Mucosa of gallbladder (tissue), 1 donor: ENCODE measurements at regions not wholly inside any gene's neighbourhood (a gene's known extent, or its start where the extent isn't known, plus 50 kb on each side); places are given as distances from the start of the nearest gene placed in this dataset.

ENCODE experiments used
- DNase-seq: peaks from one replicate; pipeline ENCODE4 v3.0.0-alpha.2; 2020; ENCODE audit warnings: low spot score
- donor health status: DM: no; HTN: no; CAD: no.

DNA sequence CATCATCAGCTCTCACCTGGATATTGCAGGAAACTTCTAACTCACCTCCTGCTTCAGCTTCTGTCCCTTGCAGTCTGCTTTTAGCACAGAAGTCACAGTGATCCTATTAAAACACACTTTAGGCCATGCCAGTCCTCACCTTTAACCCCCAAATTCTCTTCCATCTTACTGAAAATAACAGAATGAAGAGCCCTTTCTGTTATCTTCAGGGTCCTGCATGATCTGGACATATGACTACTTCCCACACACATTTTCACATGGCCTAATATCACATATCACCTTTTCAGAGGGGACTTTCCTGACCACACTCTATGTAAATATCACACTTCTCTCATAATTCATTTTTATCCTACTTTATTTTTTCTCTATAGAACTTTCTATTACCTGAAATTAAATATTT, 550.6 kb upstream of the CLINT1 start:
- no peak for DNase-seq

DNA sequence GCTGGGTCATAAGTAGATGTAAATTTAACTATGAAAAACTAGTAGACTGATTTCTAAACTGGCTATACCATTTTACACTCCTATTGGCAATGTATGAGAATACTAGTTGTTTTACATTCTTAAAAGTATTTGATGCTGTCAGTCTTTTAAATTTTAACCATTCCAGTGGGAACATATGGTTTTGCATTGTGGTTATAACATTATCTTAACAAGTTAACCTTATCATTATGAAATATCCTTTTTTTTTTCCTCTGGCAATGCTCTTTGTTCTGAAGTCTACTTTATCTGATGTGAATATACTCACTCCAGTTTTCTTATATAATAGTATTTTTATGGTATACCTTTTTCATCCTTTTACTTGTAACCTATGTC, 548.9 kb upstream of the CLINT1 start:
- no peak for DNase-seq

DNA sequence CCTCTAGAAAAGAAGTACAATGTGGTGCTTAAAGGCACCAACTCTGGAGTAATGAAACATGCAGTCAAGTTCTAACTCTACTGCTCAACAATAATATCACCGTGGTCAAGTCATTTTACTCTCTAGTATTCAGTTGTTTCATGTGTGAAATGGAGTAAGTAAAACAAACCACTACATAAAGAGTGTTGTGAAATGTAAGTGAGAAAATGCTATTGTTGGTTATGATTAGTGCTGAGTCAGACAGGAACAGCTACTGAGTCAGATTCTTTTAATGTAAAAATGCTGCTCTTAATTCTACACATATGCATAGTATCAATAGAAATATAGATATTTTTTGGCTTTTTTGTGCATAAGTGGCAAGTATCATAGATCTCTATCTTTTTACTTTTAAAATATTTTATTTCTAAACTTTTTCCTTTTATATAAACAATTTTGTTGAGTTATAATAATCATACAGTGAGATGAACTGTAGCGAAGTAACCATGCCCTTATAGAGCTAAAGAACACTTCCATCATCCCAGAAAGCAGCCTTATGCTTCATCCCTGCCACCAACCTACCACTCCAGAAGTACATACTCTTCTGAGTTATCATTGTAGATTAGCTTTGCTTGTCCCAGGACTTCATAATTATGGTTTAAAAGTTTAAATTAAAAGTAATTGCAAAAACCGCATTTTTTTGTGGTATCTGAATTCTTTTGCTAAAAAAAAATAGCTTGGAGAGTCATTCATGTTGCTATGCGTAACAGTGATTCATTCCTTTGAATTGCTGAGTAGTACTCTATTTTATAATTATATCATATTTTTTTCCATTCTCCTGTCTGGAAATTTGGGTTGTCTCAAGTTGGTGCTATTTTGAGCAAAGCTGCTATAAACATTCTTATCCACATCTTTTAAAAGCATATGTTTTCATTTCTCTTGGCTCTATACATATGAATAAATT, 548.2 kb upstream of the CLINT1 start:
- DNase-seq, result no peak

- DNase-seq, result no peak
Observed at GRCh38 chr5:158398360-158399201, 539.6 kb upstream of the CLINT1 start.

DNA sequence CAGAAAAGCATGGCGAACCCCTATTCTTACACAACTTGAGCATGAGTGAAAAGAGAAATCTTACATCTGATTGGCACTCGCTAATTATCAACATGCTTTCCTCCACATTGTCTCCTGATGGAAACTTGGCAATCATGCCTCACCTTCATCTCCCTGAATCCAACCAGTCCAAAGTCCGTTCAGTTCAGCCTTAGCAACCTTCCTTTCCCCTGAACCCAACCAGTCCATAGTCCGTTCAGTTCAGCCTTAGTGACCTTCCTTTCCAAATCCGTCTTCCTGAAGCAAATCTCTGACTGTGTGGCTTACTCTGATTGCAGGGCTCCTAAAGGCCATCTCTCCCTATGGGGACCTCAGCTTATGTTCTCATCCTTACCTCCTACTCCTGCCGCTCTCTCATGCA, 538.3 kb upstream of the CLINT1 start:
- DNase-seq, result peak; percentile 70

GRCh38 chr5:158394102-158394501, 535.2 kb upstream of the CLINT1 start:
- DNase-seq, result no peak

GRCh38 chr5:158393457-158393856, 534.5 kb upstream of the CLINT1 start:
- DNase-seq, result no peak

DNA sequence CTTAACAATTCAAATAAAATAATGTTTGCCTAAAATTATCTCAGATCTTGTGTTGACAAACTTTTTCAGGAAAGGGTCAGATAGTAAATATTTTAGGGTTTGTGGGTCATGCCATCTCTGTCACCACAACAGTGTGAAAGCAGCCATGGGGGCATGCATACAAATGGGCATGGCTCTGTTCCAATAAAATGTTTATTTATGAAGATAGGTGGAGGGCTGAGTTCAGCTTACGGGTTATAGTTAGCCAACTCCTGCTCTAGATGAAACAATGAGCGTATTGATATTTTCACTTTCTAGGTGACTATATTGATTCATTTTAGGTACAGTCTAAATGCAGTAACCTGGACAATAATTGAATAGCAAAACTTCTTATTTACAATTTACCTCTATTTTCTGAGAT, 533.8 kb upstream of the CLINT1 start:
- DNase-seq, result peak; percentile 33

DNA sequence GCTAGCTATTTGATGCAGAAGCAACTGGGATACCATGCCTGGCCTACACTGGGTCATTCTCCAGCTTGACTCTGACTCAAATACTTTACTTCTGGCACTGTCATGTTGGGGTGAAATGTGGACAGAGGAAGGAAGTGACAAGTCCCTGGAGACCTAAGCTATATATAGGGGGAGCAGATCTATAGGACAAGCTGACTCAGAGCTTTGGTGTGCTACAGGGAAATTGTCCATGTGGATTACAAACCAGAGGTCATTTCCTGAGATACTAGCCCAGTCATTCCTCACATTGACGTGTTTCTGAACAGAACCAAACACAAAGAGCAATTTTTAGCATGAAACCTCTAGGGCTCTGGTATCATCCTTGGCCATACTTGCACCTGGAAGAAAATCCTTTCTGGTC, 531.6 kb upstream of the CLINT1 start:
- DNase-seq, result no peak

- no peak for DNase-seq
Observed at GRCh38 chr5:158389786-158390185, 530.8 kb upstream of the CLINT1 start.

DNA sequence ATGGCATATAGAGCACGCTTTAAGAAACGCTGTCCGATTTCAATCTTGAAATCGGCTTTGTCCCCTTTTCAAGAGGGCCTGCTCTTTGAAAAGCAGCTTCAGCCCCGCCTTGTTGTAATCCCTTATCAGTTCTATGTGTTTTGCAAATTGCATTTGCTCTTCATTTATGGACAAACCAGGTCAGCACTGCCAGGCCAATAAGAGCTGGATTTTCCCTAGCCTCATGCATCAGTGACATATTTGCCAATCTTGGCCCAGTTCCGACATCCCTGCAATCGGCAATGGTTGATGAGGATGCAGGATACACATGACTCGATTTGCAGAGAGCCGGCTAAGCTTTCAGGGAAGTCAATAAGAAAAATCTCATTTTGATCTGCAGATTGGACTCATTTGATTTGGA, 529.1 kb upstream of the CLINT1 start:
- DNase-seq, result peak; percentile 83

DNA sequence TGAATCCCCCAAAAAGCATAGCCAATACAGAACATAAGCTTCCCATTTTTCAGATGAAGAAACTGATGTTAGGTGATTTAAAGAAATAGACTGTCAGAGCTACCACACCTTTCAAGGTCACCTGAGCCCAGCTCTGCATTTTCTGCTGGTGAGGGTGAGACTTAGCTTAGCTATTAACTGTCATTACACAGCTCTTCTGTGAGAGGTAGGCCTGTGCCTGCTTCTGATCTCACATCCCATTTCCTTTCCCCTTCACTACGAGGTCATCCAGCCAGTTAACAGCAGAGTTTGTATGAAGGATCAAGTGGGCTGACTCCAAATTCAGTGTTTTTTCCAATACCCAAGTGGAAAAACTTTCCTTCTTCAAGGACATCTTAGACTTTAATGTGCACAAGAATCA, 528.6 kb upstream of the CLINT1 start:
- DNase-seq, result peak; percentile 42

DNA sequence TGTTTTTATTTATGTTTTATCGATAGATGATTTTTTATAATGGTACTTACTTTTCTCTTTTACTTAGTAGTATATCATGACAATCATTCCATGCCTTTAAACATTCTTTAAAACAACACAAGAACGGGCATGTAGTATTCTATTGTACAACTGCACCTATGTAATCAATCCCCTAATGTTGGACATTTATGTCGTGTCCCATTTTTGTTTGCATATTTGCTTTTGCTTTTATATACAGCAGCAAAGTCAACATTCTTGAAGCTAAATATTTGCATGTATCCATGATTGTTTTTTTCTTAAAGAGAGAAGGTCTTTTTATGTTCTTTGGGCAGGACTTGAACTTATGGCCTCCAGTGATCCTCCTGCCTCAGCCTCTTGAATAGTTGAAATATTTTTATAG, 527.0 kb upstream of the CLINT1 start:
- DNase-seq, result no peak

- no peak for DNase-seq
Observed at GRCh38 chr5:158384535-158385481, 525.9 kb upstream of the CLINT1 start.

GRCh38 chr5:158383486-158383885, 524.5 kb upstream of the CLINT1 start:
- DNase-seq, result no peak

DNA sequence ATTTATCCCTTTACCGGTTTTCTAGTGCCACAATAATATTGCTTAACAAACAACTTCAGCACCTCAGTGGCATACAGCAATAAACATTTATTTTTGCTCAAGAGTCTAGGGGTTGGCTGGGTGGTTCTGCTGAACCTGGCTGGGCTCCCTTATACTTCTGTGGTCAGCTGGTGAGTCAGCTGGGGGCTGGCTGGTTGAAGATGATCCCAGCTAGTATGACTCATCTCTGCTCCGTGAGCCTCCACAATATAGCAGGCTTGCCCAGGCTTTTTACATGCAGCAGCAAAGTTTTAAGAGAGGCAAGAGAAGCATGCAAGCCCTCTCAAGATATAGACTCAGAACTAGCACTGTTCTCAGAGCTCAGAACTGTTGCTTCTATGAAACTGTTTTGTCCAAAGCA, 523.5 kb upstream of the CLINT1 start:
- peak; percentile 75 for DNase-seq

DNA sequence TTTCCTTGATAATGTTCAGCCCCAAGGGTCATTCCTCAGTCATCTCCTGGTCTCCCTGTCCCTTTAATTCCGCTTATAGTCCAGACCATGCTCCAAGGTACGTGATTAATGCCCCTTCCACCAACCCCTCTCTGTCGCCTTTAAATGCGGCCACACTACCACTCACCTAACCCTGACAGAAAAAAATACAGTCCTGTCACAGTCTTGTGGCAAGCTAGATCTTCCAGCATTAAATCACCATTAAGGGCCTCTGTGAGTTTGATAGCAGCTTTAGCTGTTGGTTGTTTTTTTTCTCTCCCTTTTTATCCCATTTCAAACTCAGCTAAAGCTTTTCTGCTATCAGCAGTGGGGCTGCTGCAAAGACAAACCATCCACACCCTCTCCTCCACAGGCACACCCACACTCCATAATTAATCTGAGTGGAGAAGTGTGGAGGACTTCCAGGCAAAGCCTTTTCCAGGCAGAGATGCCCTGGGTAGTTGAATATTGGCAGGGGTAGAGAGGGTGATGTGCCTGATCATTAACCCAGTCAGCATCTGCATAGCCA, 522.7 kb upstream of the CLINT1 start:
- DNase-seq, result no peak

DNA sequence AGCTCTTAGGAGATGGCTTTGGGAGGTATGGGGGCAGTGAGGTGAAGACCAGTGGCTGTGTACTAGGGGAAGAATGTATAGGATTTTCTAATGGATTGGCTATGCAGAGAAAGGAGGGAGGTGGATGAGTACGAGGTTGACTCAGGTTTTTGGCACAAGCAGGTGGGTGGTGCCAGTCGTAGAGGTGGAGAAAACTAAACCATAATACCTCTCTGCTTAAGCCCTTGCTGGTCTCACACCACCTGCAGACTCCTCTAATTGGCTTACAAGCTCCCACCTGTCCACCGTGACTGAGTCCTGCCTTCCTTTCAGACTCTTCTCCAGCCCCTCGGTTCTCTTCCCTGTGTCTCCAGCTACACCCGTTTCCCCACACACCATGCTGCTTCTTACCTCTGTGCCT, 521.7 kb upstream of the CLINT1 start:
- no peak for DNase-seq

- DNase-seq, result no peak
Observed at GRCh38 chr5:158378931-158379330, 520.0 kb upstream of the CLINT1 start.

DNA sequence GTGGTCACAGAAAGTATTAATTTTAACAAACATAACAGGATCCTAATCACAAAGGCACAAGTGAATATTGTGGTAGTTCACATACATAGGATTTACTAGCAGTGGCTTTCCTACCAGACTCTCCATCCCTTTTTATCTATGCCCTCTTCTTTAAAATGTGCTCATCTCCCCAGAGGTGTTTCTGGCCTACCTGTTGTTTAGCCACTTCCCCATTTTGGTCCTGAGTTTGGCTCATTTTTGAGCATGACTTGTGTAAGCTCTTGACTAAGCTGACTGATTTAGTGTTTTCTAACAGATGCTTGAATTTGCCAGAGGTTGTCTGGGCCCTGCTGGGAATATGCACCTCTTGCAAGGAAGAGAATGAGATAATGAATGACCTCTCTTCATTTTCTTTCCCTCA, 517.7 kb upstream of the CLINT1 start:
- no peak for DNase-seq

GRCh38 chr5:158375531-158375930, 516.6 kb upstream of the CLINT1 start:
- DNase-seq, result no peak
